H1 (cell line): ENCODE measurements at regions not wholly inside any gene's neighbourhood (a gene's known extent, or its start where the extent isn't known, plus 50 kb on each side); places are given as distances from the start of the nearest gene placed in this dataset.

Experiments
- CEBPB ChIP-seq: IDR thresholded peaks from 2 replicates; pipeline ENCODE4 v1.6.1; 2012; ENCODE audit warnings: low read depth, low read length
- EP300 ChIP-seq, 2 experiments: IDR thresholded peaks; 1 replicate in 1 of 2; 2 replicates in 1 of 2; pipeline ENCODE4 v1.6.1; 2011 to 2012; ENCODE audit warnings: low read depth in 2 of 2, low read length in 2 of 2, mild to moderate bottlenecking in 2 of 2, borderline replicate concordance in 1 of 2, inconsistent platforms in 1 of 2, moderate library complexity in 1 of 2
- EZH2 ChIP-seq: fragments of 200-600 bp; sonication (generic); IDR thresholded peaks from 2 replicates; pipeline ENCODE4 v1.7.1; 2012; ENCODE audit warnings: low read depth, mild to moderate bottlenecking, moderate library complexity, low read length, inconsistent platforms; ENCODE audit not compliant: severe bottlenecking
- MAFK ChIP-seq: IDR thresholded peaks from 2 replicates; pipeline ENCODE4 v1.6.1; 2012; ENCODE audit warnings: low read depth, mild to moderate bottlenecking, improper control_type of control experiment, low read length
- NANOG ChIP-seq: IDR thresholded peaks from 2 replicates; pipeline ENCODE4 v1.6.1; 2011; ENCODE audit warnings: low read length, low read depth, mild to moderate bottlenecking, inconsistent platforms; ENCODE audit not compliant: insufficient read depth, poor library complexity, severe bottlenecking
- POLR2A ChIP-seq, 2 experiments: IDR thresholded peaks; 1 replicate in 1 of 2; 2 replicates in 1 of 2; pipeline ENCODE4 v1.6.1; 2011; ENCODE audit warnings: low read depth in 2 of 2, low read length in 2 of 2, mild to moderate bottlenecking in 2 of 2; ENCODE audit errors: control extremely low read depth in 1 of 2
- RXRA ChIP-seq: IDR thresholded peaks from 2 replicates; pipeline ENCODE4 v1.6.1; 2011; ENCODE audit warnings: low read depth, mild to moderate bottlenecking, low read length, moderate library complexity; ENCODE audit not compliant: insufficient read depth
- SP2 ChIP-seq: IDR thresholded peaks from 2 replicates; pipeline ENCODE4 v1.6.1; 2012; ENCODE audit warnings: mild to moderate bottlenecking, low read length, inconsistent platforms
- SP4 ChIP-seq: IDR thresholded peaks from 2 replicates; pipeline ENCODE4 v1.6.1; 2012; ENCODE audit warnings: low read length, inconsistent platforms
- TF ChIP-seq, protein P1 (sequence below), 3 experiments: IDR thresholded peaks; 1 replicate in 2 of 3; 2 replicates in 1 of 3; pipeline versions ENCODE4 v1.5.1 to v1.6.1; 2011; ENCODE audit warnings: low read length in 3 of 3, mild to moderate bottlenecking in 3 of 3, inconsistent platforms in 2 of 3, low read depth in 1 of 3, moderate library complexity in 1 of 3; ENCODE audit not compliant: insufficient read depth in 1 of 3; ENCODE audit errors: control extremely low read depth in 1 of 3
- TF ChIP-seq, protein P2 (sequence below): IDR thresholded peaks from 2 replicates; pipeline ENCODE4 v1.6.1; 2011; ENCODE audit warnings: low read length, improper control_type of control experiment

DNA sequence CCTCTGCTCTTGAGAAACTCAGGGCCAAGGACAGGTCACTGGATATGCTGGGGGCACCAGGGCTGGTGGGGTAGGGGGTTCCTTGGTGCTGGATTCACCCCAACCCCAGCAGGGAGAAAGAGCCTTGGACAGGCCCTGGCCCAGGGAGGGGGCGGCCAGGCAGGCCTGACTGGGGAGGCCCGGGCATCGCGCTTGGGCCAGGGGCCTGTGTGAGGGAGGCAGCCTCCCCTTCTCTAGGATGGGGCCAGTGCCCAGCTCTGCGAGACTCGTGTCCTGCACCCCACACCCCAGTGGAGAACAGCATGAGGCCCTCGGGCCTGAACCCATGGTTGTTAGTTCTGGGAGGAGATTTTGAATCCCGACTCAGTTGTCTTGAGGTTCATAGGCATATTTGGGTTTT, 217.1 kb downstream of the ZNF248 start:
- TF ChIP-seq, protein P1, sequence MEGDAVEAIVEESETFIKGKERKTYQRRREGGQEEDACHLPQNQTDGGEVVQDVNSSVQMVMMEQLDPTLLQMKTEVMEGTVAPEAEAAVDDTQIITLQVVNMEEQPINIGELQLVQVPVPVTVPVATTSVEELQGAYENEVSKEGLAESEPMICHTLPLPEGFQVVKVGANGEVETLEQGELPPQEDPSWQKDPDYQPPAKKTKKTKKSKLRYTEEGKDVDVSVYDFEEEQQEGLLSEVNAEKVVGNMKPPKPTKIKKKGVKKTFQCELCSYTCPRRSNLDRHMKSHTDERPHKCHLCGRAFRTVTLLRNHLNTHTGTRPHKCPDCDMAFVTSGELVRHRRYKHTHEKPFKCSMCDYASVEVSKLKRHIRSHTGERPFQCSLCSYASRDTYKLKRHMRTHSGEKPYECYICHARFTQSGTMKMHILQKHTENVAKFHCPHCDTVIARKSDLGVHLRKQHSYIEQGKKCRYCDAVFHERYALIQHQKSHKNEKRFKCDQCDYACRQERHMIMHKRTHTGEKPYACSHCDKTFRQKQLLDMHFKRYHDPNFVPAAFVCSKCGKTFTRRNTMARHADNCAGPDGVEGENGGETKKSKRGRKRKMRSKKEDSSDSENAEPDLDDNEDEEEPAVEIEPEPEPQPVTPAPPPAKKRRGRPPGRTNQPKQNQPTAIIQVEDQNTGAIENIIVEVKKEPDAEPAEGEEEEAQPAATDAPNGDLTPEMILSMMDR (IDR thresholded peaks at IDR 0.05; ENCODE audit: control extremely low read depth in 1 of 3, insufficient read depth in 1 of 3, low read depth in 1 of 3, low read length in 3 of 3), result no peak
- TF ChIP-seq POLR2A (IDR thresholded peaks at IDR 0.05; ENCODE audit: control extremely low read depth in 1 of 2, low read depth in 2 of 2, low read length in 2 of 2) (no peak), EZH2 (no peak), EP300 (IDR thresholded peaks at IDR 0.05; ENCODE audit: borderline replicate concordance in 1 of 2, low read depth in 2 of 2, low read length in 2 of 2) (no peak), SP4 (no peak), NANOG (no peak), SP2 (no peak), CEBPB (no peak), MAFK (no peak), RXRA (no peak)
- TF ChIP-seq, protein P2, sequence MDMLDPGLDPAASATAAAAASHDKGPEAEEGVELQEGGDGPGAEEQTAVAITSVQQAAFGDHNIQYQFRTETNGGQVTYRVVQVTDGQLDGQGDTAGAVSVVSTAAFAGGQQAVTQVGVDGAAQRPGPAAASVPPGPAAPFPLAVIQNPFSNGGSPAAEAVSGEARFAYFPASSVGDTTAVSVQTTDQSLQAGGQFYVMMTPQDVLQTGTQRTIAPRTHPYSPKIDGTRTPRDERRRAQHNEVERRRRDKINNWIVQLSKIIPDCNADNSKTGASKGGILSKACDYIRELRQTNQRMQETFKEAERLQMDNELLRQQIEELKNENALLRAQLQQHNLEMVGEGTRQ, result no peak
